Islet precursor cell (in vitro differentiated cells): ENCODE measurements at regions not wholly inside any gene's neighbourhood (a gene's known extent, or its start where the extent isn't known, plus 50 kb on each side); places are given as distances from the start of the nearest gene placed in this dataset.
"Not testable (repeated sequence)": the region's sequence is repeated elsewhere in the genome, so short reads cannot be mapped to it uniquely, and the experiment has no call there.

Experiments used
- DNase-seq: peaks from one replicate; pipeline ENCODE4 v3.0.0-alpha.2; 2018

DNA sequence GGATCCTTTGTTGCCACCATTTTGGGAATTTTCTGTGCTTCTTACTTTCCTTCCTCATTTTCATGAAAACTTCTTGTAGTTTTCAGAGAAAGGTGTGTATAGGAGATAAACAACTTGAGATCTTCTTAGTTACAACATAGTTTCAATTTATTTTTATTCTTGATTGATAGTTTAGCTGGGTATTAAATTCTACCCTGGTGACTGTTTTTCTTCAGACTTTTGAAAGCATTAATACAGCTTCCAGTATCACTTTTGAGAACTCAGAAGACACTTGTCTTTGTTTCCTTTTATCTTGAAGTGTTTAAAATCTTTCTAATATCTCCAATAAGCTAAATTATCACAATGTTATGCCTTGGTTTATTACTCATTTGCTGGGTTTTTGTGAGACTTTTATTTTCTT, 167.5 kb upstream of the DPP10 start:
- no peak for DNase-seq

DNA sequence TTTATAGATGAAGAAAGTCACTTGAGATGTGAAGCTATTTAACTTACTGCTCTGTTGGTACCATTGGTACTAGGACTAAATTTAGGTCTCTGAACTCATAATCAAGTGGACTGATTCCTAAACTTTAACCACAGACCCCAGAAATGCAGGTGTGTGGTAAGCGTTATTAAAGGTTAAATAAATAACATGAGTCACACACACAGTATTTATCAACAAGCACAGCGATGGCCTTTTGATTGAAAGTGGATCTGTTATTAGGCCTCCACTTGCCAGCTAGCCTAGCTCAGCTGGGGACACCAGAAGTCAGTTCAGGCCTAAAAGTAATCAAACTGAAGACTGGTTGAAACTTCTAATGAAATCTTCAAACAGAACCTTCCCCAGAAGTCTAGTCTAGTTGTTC, 161.3 kb upstream of the DPP10 start:
- DNase-seq = no peak

DNA sequence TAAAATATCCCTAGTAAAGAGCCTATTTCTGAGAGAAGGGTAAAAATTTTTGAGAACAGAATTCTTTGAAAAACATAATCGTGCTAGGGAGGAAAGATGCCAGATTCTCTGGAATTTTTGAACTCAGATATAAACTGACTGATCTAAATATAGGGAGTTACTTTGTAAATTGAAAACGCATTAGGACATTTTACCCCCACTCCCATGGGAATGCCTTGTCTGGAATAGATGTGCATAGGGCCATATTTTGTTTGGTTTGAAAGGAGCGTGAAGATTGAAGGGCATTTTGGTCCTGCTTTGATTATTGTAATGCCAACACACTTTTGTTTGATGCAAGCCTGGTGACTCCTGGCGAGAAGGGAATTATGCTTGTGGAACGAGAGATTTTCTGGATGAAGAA, 158.7 kb upstream of the DPP10 start:
- no peak for DNase-seq

DNA sequence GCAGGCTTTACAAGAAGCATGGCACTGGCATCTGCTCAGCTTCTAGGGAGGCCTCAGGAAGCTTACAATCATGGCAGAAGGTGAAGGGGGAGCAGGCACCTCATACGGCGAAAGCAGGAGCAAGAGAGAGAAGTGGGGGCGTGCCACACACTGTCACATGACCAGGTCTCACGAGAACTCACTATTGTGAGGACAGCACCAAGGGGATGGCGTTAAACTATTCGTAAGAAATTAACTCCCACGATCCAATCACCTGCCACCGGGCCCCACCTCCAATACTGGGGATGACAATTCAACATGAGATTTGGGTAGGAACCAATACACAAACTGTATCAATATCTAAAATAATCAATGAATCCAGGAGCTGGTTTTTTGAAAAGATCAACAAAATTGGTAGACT, 156.0 kb upstream of the DPP10 start:
- no peak for DNase-seq

DNA sequence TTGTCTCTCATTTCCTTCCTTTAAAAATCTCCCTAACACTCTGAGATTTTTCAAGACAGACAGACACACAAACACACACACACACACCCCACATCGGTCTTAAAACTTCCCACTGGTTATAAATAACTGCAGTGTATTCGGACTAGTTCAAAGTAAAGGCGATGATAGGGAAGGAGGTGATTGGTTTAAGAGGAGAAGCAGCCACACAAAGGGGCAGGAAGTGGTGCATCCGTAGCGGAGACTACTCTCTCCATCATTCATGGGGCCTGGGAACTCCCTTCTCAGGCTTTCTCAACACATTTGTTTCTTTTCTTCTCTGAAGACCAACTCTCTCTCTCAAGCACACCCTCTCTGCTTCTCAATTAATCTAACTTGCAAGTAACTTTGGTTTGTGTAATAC, 149.1 kb upstream of the DPP10 start:
- no peak for DNase-seq

DNA sequence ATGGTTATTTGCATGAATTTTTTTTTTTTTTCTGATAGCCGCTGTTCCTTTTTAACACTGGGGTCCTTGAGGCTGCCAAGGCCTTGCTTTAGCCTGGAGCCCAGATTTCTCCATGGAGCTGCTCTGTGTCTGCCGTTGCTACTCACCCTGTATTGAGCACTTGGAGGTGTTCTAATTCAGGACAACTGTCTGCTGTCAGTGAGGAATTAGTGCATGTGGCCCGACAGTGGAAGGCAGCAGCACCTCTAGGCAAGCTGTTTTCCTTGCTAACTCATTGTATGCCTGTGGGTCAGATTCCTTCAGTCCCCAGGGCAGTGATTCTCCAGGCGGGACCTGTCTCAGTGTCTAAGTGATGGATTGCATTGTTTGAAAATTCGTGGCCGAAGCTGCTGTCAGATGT, 147.7 kb upstream of the DPP10 start:
- no peak for DNase-seq

- DNase-seq = not testable (repeated sequence)
Measured at GRCh38 chr2:114300351-114300750, 142.1 kb upstream of the DPP10 start.

DNA sequence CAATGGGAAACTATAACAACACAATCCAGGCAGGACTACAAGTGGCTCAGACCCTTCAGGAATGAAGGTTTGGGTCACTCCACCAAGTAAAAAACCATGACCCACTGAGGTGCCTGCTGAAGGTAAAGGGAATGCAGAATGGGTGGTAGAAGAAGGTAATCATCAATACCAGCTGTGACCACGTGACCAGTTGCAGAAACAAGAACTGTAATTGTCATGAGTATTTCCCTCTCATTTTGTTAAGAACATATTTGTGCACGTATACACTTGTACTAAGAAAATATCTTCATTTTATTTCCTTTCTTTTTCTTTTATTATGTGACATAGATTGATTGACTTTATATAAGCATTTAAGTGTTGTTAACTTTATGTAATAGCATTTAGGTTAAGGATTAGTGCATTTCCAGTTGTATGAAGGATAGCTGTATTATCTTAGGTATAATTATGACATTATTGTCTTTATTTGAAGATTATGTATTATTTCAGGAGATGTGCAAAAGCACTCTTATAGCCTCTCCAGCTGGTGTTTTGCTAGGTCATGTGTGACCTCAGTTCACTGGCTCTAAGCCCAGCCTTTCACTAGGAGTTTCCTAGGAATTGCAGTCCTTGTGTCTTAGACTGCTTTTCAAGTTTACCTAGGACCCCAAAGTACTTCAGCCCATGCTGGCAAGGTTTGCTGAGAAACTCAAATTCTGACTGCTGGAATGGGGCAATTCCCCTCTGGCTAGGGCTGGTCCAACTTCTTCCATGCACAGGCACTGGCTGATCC, 125.7 kb upstream of the DPP10 start:
- DNase-seq = no peak

DNA sequence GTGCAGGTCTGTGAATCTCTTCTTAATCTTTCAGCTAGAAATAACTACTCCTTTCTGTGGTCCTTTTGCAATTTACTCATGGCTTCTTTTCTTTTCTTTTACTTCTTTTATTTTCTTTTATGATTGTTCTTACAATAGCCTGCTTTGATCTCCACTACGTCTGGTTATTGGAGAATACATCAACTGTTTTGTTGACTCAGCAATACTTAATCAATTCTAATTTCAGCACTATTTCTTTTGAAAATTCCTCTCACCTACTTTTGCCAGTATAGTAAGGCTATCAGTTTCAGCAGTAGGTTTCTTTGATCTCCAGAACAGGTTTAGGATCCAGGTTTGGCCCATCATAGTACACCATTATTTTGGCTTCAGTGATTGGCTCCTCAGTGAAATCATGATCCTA, 111.8 kb upstream of the DPP10 start:
- no peak for DNase-seq

DNA sequence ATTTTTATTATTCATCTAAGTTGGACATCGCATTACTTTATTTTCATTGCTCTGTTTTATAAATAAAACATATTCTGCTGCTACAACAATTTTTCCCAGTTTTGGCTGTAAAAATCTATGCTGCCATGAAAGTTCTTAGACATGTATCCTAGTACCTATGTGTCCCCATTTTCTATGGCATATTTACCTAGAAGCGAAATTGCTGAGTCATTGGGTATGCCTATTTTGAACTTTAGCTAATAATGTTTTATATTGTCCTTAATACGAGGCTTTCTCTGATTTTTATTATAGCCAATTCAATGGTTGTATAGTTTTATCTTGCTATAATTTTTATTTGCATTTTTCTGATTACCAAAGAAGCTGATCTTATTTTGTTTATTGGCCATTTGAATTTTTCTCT, 110.5 kb upstream of the DPP10 start:
- no peak for DNase-seq

GRCh38 chr2:114345246-114345645, 97.2 kb upstream of the DPP10 start:
- DNase-seq = no peak

DNA sequence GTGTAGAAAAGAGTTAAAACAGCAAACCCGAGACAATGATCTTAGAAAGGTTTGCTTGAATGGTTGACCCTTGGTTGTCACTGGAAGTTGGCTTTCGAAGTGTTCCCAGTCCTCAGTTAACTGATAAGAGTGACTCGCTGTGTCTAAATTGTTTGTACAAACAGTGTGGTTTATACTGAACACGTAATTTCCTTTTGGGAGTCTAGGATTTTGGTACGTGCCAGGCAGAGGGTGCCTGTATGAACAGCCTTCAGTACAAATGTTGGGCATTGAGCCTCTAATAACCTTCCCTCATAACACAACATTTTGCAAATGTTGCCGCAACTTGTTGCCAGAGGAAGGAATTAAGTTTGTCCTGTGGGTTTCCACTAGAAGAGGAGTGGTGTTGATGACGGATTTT, 95.8 kb upstream of the DPP10 start:
- DNase-seq = no peak

GRCh38 chr2:114350186-114350725, 92.2 kb upstream of the DPP10 start:
- no peak for DNase-seq

DNA sequence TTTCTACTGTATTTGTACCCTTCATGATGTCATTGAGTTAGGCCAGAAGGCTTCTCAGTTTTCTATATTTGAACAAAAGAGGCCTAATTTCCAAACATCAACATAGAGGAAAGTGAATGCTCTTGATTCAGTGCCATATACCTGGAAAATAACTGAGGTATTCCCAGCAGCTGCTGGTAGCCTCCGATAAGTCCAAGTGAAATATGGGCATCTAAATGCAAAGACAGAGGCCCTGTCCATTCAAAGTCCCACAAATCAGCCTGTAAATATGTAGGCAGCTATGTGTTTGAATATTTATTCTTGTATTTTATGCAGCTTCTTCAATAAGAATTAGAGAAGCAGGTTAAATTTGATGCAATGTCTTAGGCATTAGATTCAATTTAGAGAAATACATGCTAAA, 89.5 kb upstream of the DPP10 start:
- no peak for DNase-seq

- DNase-seq = no peak
Measured at GRCh38 chr2:114354199-114354598, 88.2 kb upstream of the DPP10 start.

GRCh38 chr2:114368705-114369104, 73.7 kb upstream of the DPP10 start:
- no peak for DNase-seq

- DNase-seq = not testable (repeated sequence)
Measured at GRCh38 chr2:114371721-114372120, 70.7 kb upstream of the DPP10 start.

DNA sequence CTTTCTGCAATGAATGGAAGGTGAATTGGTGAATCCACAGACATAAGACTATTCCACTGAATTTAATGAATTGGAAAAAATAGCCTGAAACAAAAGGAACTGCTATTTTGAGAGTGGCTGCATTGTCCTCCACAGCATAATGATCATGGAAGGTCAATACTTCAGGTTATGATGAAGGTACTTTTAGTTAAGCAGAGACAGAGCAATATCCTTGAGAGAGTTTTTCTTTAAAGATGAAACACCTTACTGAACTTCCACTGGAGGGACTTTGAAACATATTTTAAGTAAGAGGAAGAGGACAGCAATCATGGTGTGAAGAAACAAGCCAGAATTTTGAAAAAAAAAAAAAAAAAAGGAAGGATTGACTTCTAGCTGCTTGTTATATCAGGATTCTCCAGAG, 68.8 kb upstream of the DPP10 start:
- no peak for DNase-seq

- no peak for DNase-seq
Measured at GRCh38 chr2:114384441-114384840, 58.0 kb upstream of the DPP10 start.

DNA sequence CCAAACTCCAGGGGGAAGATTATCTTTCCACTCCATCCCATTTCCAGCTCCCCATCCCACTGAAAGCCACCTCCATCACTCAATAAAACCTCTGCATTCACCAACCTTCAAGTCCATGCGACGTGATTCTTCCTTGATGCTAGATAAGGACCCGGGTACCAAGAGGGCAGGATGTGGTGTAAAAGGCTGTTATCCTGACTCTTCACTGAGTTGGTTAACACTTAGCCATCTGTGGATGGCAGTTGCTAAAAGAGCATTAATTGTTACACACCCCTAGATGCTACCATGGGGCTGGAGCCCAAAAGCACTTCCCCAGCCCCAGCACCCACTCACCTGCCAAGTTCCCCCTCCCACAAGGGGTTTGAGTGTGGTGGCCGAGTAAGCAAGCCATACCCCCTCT, 53.4 kb upstream of the DPP10 start:
- no peak for DNase-seq
